Tibial nerve (tissue), 4 donors: ENCODE measurements at regions not wholly inside any gene's neighbourhood (a gene's known extent, or its start where the extent isn't known, plus 50 kb on each side); places are given as distances from the start of the nearest gene placed in this dataset.

Experiments
- CTCF ChIP-seq, 5 experiments: fragments of 200-600 bp in 3 of 5; fragments of 450-650 bp in 2 of 5; sonication (generic) in 3 of 5; IDR thresholded peaks; one replicate each; pipeline ENCODE4 v1.5.1; 2016 to 2019; ENCODE audit warnings: antibody characterized with exemption in 5 of 5, mild to moderate bottlenecking in 3 of 5, moderate library complexity in 2 of 5
- EP300 ChIP-seq, 2 donors: sonication (generic); formaldehyde crosslinking; IDR thresholded peaks; one replicate each; pipeline ENCODE4 v1.6.1; 2017; ENCODE audit warnings: antibody characterized with exemption in 2 of 2, mild to moderate bottlenecking in 1 of 2
- POLR2A ChIP-seq, 2 donors: fragments of 450-650 bp; IDR thresholded peaks; one replicate each; pipeline ENCODE4 v1.6.1; 2017; ENCODE audit warnings: antibody characterized with exemption in 2 of 2, mild to moderate bottlenecking in 2 of 2, moderate library complexity in 2 of 2

DNA sequence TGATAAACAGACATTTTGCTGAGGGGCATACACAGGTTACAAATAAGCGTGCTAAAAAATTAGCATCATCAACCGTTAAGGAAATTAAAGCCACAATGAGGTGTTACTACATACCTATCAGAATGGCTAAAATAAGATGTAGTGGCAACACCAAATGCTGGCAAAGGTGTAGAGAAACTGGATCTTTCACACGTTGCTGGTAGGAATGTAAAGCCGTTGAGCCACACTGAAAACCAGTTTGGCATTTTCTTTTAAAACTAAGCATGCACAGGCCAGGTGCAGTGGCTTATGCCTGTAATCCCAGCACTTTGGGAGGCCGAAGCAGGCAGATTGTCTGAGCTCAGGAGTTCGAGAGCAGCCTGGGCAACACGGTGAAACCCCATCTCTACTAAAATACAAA is 67.0 kb upstream of the SYK start:
- TF ChIP-seq POLR2A (IDR thresholded peaks at IDR 0.05) (no peak), EP300 (IDR thresholded peaks at IDR 0.05) (no peak), CTCF (IDR thresholded peaks at IDR 0.05) (no peak)
